ENCODE measurements at regions not wholly inside any gene's neighbourhood (a gene's known extent, or its start where the extent isn't known, plus 50 kb on each side); places are given as distances from the start of the nearest gene placed in this dataset.
"Not testable (repeated sequence)": the region's sequence is repeated elsewhere in the genome, so short reads cannot be mapped to it uniquely, and the experiment has no call there.

GRCh38 chr5:178063277-178063676, 50.1 kb upstream of the N4BP3 start:
- no peak for DNase-seq (ENCODE audit: low spot score in 2 of 2)
- H3K9me3 ChIP-seq: no peaks in the 10 kb centered on the region
- no peaks in the 10 kb centered on the region for H3K36me3 ChIP-seq (replicated peaks)
- no peak overlapping the region for H3K4me3 ChIP-seq
- H3K4me1 ChIP-seq: no peaks in the 10 kb centered on the region
- H3K27me3 ChIP-seq (ENCODE audit: low read depth): peaks cover 2% of the 10 kb centered on the region; the same call in 1 of the 2 replicates
- in situ Hi-C loops (cut with MboI; ENCODE audit: low sequenced_read_pairs): loop anchor here (10.0 to 25.0 kb wide), 2 partner anchors 176 to 458 kb away; partner anchors contain the start of gene B4GALT7

DNA sequence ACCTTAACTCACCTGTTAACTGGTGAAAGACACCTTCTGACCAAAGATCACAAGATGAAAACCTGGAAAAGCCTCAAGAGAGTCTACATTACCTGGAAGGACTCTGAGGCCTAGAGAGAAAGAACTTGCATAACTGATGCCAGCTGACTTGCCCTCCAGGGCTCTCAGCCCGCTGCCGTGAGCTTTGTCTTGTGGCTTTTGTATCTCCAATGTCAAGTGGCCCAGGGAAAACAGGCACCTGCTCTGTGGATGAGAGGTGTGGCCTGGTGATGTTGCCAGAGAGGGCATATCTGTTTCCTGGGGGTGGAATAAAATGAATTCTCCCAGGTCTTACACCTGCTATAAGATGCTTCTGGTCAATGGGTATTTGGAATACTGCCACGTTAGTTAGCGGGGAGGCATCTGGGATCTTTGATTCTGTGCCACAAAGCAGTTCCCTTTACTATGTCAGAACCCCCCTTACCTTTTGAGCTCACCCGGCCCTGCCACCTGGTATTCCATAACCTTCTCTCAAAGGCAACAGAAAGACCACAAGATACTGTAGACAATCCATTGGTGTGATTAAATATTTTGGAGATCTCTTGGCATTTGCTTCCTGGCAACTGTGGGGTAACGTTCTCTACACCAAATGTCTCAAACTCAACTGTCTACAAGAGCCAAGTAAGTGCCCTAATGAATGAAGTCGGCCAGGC, 54.9 kb upstream of the N4BP3 start:
- H3K4me1 ChIP-seq: no peaks in the 10 kb centered on the region
- no peak for DNase-seq (ENCODE audit: low spot score in 2 of 2)
- no peaks in the 10 kb centered on the region for H3K36me3 ChIP-seq (replicated peaks)
- peaks cover 2% of the 10 kb centered on the region; the same call in 1 of the 2 replicates for H3K27me3 ChIP-seq (ENCODE audit: low read depth)
- in situ Hi-C loops (cut with MboI; ENCODE audit: low sequenced_read_pairs): loop anchor here (25.0 kb wide), 1 partner anchor 171 kb away; no protein-coding TSS in a partner anchor
- no peaks in the 10 kb centered on the region for H3K9me3 ChIP-seq
- H3K4me3 ChIP-seq: no peak overlapping the region

DNA sequence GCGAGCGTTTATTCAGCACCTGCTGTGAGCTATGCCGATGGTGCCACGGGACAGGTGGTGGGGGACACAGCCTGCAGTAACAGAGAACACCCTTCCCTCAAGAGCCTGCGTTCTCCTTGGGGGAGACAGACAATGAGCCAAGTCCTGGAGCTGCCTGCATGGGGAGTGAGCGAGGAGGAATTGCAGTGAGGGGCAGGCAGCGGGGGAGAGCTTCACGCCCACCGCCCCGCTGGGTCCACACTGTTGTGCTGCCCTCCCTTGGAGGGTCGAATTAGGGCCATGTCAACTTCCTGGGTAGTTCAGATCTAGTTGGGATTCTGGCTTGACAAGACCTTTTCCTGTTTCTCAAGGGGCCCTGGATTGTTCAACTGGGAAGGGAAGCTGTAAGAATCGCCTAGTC, 55.5 kb upstream of the N4BP3 start:
- no peaks in the 10 kb centered on the region for H3K36me3 ChIP-seq (replicated peaks)
- peaks cover 2% of the 10 kb centered on the region; the same call in 1 of the 2 replicates for H3K27me3 ChIP-seq (ENCODE audit: low read depth)
- H3K4me1 ChIP-seq: no peaks in the 10 kb centered on the region
- DNase-seq (ENCODE audit: low spot score in 2 of 2): no peak
- in situ Hi-C loops (cut with MboI; ENCODE audit: low sequenced_read_pairs): loop anchor here (25.0 kb wide), 1 partner anchor 171 kb away; no protein-coding TSS in a partner anchor
- no peak overlapping the region for H3K4me3 ChIP-seq
- no peaks in the 10 kb centered on the region for H3K9me3 ChIP-seq

DNA sequence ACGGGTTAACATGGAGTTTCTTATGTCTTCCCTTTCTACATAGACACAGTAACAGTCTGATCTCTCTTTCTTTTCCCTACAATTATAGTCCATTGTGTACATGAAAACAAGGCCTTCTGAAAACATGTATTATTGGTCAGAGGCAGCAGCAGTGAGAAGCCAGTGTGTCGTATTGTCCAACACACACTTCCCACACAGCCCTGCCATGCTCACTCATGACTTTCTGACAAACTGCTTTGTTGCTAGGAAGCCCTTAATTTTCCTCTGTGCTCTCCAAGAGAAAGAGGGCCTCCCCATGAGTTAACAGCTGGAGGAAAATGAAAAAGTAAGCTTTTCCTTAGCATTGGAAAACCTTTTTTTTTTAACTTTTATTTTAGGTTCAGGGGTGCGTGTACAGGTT, 56.4 kb upstream of the N4BP3 start:
- in situ Hi-C loops (cut with MboI; ENCODE audit: low sequenced_read_pairs): loop anchor here (25.0 kb wide), 1 partner anchor 170 kb away; no protein-coding TSS in a partner anchor
- H3K4me1 ChIP-seq: no peaks in the 10 kb centered on the region
- H3K36me3 ChIP-seq (replicated peaks): no peaks in the 10 kb centered on the region
- no peak overlapping the region for H3K4me3 ChIP-seq
- H3K27me3 ChIP-seq (ENCODE audit: low read depth): peaks cover 2% of the 10 kb centered on the region; the same call in 1 of the 2 replicates
- H3K9me3 ChIP-seq: no peaks in the 10 kb centered on the region
- DNase-seq (ENCODE audit: low spot score in 2 of 2): no peak

DNA sequence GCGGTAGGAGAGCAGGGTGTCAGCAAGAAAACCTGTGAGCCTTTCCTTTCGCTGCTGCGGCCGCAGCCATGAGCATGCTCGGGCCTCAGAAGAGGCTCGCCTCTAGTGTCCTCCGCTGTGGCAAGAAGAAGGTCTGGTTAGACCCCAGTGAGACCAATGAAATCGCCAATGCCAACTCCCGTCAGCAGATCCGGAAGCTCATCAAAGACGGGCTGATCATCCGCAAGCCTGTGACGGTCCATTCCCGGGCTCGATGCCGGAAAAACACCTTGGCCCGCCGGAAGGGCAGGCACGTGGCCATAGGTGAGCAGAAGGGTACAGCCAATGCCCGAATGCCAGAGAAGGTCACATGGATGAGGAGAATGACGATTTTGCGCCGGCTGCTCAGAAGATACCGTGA, 57.8 kb upstream of the N4BP3 start:
- not testable (repeated sequence) for H3K27me3 ChIP-seq (ENCODE audit: low read depth); H3K4me1 ChIP-seq; H3K9me3 ChIP-seq; H3K36me3 ChIP-seq (replicated peaks); H3K4me3 ChIP-seq; DNase-seq (ENCODE audit: low spot score in 2 of 2)
- in situ Hi-C loops (cut with MboI; ENCODE audit: low sequenced_read_pairs): loop anchor here (25.0 kb wide), 1 partner anchor 168 kb away; no protein-coding TSS in a partner anchor

DNA sequence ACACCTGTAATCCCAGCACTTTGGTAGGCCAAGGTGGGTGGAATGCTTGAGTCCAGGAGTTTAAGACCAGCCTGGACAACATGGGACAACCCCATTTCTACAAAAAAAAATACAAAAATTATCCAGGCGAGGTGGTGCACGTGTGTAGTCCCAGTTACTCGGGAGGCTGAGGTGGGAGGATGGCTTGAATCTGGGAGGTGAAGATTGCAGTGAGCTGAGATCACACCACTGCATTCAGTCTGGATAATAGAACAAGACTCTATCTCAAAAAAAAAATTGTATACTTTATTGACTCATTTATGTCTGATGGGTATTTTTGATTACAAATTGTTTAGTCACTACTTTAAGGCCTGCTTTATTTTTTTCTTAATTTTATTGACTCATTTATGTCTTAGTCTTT, 56.0 kb upstream of the PROP1 start:
- not testable (repeated sequence) for H3K36me3 ChIP-seq (replicated peaks); H3K27me3 ChIP-seq (ENCODE audit: low read depth); H3K4me1 ChIP-seq; DNase-seq (ENCODE audit: low spot score in 2 of 2); H3K9me3 ChIP-seq; H3K4me3 ChIP-seq
- in situ Hi-C loops (cut with MboI; ENCODE audit: low sequenced_read_pairs): loop anchor here (25.0 kb wide), 1 partner anchor 165 kb away; no protein-coding TSS in a partner anchor

DNA sequence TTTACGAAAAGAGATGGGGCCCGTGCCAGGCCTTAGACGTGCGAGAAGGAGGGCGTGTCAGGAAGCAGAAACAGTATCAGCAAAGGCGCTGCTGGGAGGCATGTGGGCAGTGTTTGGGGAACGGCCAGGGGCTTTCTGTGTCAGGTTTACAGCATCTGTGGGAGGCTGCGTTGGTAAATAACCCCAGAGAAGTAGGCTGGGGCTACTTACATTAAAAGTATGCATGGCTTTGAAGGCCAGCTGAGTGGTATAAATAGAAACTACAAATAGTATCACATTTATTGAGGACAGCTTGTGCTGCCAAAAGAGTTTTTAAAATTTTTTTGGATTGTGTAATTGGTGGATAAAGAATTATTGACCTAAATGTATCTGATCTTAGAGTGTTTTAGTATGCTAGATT, 54.8 kb upstream of the PROP1 start:
- H3K4me3 ChIP-seq; H3K4me1 ChIP-seq; H3K36me3 ChIP-seq (replicated peaks); H3K27me3 ChIP-seq (ENCODE audit: low read depth); H3K9me3 ChIP-seq; DNase-seq (ENCODE audit: low spot score in 2 of 2): not testable (repeated sequence)
- in situ Hi-C loops (cut with MboI; ENCODE audit: low sequenced_read_pairs): loop anchor here (25.0 kb wide), 1 partner anchor 164 kb away; no protein-coding TSS in a partner anchor

- in situ Hi-C loops (cut with MboI; ENCODE audit: low sequenced_read_pairs); H3K36me3 ChIP-seq (replicated peaks); H3K4me3 ChIP-seq; H3K9me3 ChIP-seq; H3K4me1 ChIP-seq; DNase-seq (ENCODE audit: low spot score in 2 of 2); H3K27me3 ChIP-seq (ENCODE audit: low read depth): not testable (repeated sequence)
These were observed 51.9 kb upstream of the PROP1 start for GRCh38 chr5:178047943-178048342.

GRCh38 chr5:178046757-178047399, 50.8 kb upstream of the PROP1 start:
- H3K9me3 ChIP-seq; in situ Hi-C loops (cut with MboI; ENCODE audit: low sequenced_read_pairs); H3K4me3 ChIP-seq; H3K27me3 ChIP-seq (ENCODE audit: low read depth); H3K36me3 ChIP-seq (replicated peaks); DNase-seq (ENCODE audit: low spot score in 2 of 2); H3K4me1 ChIP-seq: not testable (repeated sequence)

DNA sequence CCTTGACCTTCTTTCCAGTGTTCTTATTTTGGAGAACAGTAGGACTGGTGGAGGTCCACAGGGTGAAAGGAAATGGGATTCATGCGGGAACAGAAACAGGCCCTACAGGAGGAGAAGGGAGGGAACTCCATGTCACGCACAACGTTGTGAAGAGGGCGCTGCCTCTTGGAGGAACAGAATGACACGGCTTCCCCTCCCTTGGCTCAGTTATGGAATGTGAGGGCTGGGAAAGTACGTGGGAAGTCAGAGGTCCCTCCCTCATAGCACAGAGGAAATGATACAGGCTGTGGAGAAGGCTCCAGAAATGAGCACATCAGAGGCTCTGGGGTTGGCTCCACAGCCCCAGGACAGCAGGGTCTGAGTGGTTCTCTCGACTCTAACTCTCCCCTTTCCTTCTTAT, 49.9 kb upstream of the PROP1 start:
- H3K27me3 ChIP-seq (ENCODE audit: low read depth); H3K4me1 ChIP-seq; in situ Hi-C loops (cut with MboI; ENCODE audit: low sequenced_read_pairs); H3K36me3 ChIP-seq (replicated peaks); H3K4me3 ChIP-seq; DNase-seq (ENCODE audit: low spot score in 2 of 2); H3K9me3 ChIP-seq: not testable (repeated sequence)

Measured in HAP-1 (cell line).